HEK293T (cell line): ENCODE measurements at regions not wholly inside any gene's neighbourhood (a gene's known extent, or its start where the extent isn't known, plus 50 kb on each side); places are given as distances from the start of the nearest gene placed in this dataset.

Source experiments
- BHLHE40 ChIP-seq: fragments of 450-650 bp; IDR thresholded peaks from 2 replicates; pipeline ENCODE4 v1.6.1; 2016; ENCODE audit warnings: mild to moderate bottlenecking, moderate library complexity, borderline replicate concordance
- ELF4 ChIP-seq: fragments of 450-650 bp; IDR thresholded peaks from 2 replicates; pipeline ENCODE4 v1.6.1; 2017; ENCODE audit warnings: antibody characterized with exemption
- FOXM1 ChIP-seq: fragments of 450-650 bp; IDR thresholded peaks from 2 replicates; pipeline ENCODE4 v1.6.1; 2017; ENCODE audit warnings: mild to moderate bottlenecking, borderline replicate concordance
- HDGF ChIP-seq: fragments of 450-650 bp; IDR thresholded peaks from 2 replicates; pipeline ENCODE4 v1.6.1; 2017; ENCODE audit warnings: antibody characterized with exemption, borderline replicate concordance
- LEF1 ChIP-seq: fragments of 450-650 bp; IDR thresholded peaks from 2 replicates; pipeline ENCODE4 v1.6.1; 2017; ENCODE audit warnings: mild to moderate bottlenecking, borderline replicate concordance
- PKNOX1 ChIP-seq: fragments of 450-650 bp; IDR thresholded peaks from 2 replicates; pipeline ENCODE4 v1.6.1; 2016
- SP1 ChIP-seq: fragments of 450-650 bp; IDR thresholded peaks from 2 replicates; pipeline ENCODE4 v1.6.1; 2017

- no peak for TF ChIP-seq FOXM1
- TF ChIP-seq HDGF = no peak
- TF ChIP-seq SP1 = no peak
- TF ChIP-seq ELF4 = no peak
- TF ChIP-seq BHLHE40 = no peak
- no peak for TF ChIP-seq LEF1
- TF ChIP-seq PKNOX1 = peak; percentile 75
These were observed 177.4 kb upstream of the NPVF start for GRCh38 chr7:25405736-25406135.
